HUES6 (cell line): ENCODE measurements at regions not wholly inside any gene's neighbourhood (a gene's known extent, or its start where the extent isn't known, plus 50 kb on each side); places are given as distances from the start of the nearest gene placed in this dataset.

Source experiments
- H3K27ac ChIP-seq: 2 replicates; pipeline ENCODE4 v1.7.0; 2013; ENCODE audit warnings: low read depth, mild to moderate bottlenecking, low read length, inconsistent platforms
- H3K27me3 ChIP-seq: 2 replicates; pipeline ENCODE4 v1.6.1; 2013; ENCODE audit warnings: low read length; ENCODE audit not compliant: control insufficient read depth, insufficient read depth
- H3K36me3 ChIP-seq: 2 replicates; pipeline ENCODE4 v1.6.1; 2013; ENCODE audit warnings: low read length; ENCODE audit not compliant: control insufficient read depth, insufficient read depth
- H3K4me1 ChIP-seq: 2 replicates; pipeline ENCODE4 v1.6.1; 2013; ENCODE audit warnings: low read length; ENCODE audit not compliant: control insufficient read depth, insufficient read depth
- H3K4me3 ChIP-seq: 2 replicates; pipeline ENCODE4 v1.5.1; 2013; ENCODE audit warnings: low read depth, low read length
- H3K9ac ChIP-seq: one replicate; pipeline ENCODE4 v1.6.1; 2013; ENCODE audit warnings: mild to moderate bottlenecking, low read length
- H3K9me3 ChIP-seq: 2 replicates; pipeline ENCODE4 v1.6.1; 2013; ENCODE audit warnings: low read depth, low read length; ENCODE audit not compliant: control insufficient read depth, insufficient read depth

DNA sequence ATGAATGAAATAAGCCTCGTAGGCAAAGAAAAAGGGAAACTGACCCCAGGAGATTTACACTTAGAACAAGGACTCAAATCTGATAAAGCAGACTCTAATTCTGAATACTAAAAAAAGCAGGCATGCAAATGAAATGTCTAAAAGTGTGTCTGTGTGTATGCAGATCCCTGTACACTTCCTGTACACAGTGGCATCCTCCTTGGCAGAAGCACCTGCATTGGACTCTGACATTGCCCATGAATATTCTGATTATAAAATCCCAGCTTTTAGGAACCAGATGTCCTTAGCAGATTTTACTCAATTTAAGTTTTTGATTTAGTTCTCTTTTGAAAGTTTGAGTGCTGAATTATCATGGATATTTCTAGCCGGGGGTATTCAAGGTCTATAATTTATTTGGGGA, 306.0 kb upstream of the CDH8 start:
- Histone ChIP-seq H3K27ac (no peak overlapping the region), H3K36me3 (no peaks in the 10 kb centered on the region), H3K4me3 (no peak overlapping the region), H3K9ac (no peak overlapping the region), H3K27me3 (no peaks in the 10 kb centered on the region), H3K9me3 (no peaks in the 10 kb centered on the region), H3K4me1 (no peaks in the 10 kb centered on the region)

DNA sequence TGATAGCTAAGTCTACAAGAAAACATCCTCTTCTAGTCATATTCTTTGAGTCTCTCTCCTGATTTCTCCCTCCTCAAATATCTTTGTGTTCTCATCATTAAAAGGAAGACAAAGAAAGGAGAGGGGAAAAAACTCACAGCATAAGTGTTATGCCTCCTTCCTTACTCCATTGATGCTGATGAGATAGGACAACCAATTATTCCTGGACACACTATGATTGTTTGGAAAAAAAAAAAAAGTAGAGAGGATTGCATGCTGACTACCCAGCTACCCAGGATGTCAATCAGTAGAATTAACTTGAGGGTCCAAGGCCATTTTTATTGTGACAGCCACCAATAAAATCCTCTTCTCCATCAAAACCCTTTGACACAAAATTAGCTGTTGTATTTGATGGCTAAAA, 299.1 kb upstream of the CDH8 start:
- Histone ChIP-seq H3K4me1 (no peaks in the 10 kb centered on the region), H3K27me3 (no peaks in the 10 kb centered on the region), H3K27ac (no peak overlapping the region), H3K36me3 (no peaks in the 10 kb centered on the region), H3K9me3 (no peaks in the 10 kb centered on the region), H3K4me3 (no peak overlapping the region), H3K9ac (no peak overlapping the region)

GRCh38 chr16:62321606-62322005, 285.4 kb upstream of the CDH8 start:
- Histone ChIP-seq H3K4me1 (no peaks in the 10 kb centered on the region), H3K27ac (no peak overlapping the region), H3K9me3 (no peaks in the 10 kb centered on the region), H3K36me3 (no peaks in the 10 kb centered on the region), H3K4me3 (no peak overlapping the region), H3K9ac (no peak overlapping the region), H3K27me3 (no peaks in the 10 kb centered on the region)

- peaks cover 3% of the 10 kb centered on the region; the same call in 1 of the 2 replicates for H3K9me3 ChIP-seq
- no peak overlapping the region for H3K4me3 ChIP-seq
- no peaks in the 10 kb centered on the region for H3K36me3 ChIP-seq
Measured at GRCh38 chr16:62298600-62298999, 262.4 kb upstream of the CDH8 start.

GRCh38 chr16:62294213-62294972, 258.2 kb upstream of the CDH8 start:
- Histone ChIP-seq H3K9ac (no peak overlapping the region), H3K9me3 (no peaks in the 10 kb centered on the region), H3K27ac (no peak overlapping the region), H3K36me3 (no peaks in the 10 kb centered on the region), H3K4me3 (no peak overlapping the region), H3K27me3 (no peaks in the 10 kb centered on the region), H3K4me1 (no peaks in the 10 kb centered on the region)

More at GRCh38 chr16:62298600-62298999, 262.4 kb upstream of the CDH8 start:
- Histone ChIP-seq H3K27ac (no peak overlapping the region), H3K9ac (no peak overlapping the region), H3K4me1 (no peaks in the 10 kb centered on the region), H3K27me3 (no peaks in the 10 kb centered on the region)

- no peaks in the 10 kb centered on the region for H3K27me3 ChIP-seq
- H3K4me1 ChIP-seq, result no peaks in the 10 kb centered on the region
- no peak overlapping the region for H3K27ac ChIP-seq
- no peak overlapping the region for H3K9ac ChIP-seq
- no peaks in the 10 kb centered on the region for H3K36me3 ChIP-seq
- no peaks in the 10 kb centered on the region for H3K9me3 ChIP-seq
- H3K4me3 ChIP-seq, result no peak overlapping the region
Measured at GRCh38 chr16:62288990-62289629, 252.9 kb upstream of the CDH8 start.

GRCh38 chr16:62280506-62280905, 244.3 kb upstream of the CDH8 start:
- no peak overlapping the region for H3K9ac ChIP-seq

DNA sequence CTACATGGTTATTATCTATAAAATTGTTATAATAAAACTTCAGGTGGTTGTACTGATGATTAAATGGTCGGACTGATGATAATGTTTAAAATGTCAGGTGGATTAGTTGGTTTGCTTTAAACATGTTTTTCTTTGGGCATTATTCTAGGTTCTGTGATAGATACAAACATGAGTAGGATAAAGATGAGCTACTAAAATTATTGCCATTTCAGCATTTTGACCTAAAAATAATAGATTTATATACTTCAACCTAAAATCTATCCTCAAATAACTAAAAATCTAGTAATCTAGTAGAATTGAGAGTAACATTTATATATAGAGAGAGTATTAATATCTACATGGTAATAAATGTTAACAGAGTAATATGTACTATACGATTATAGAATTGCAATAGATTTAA, 241.7 kb upstream of the CDH8 start:
- no peak overlapping the region for H3K27ac ChIP-seq
- no peak overlapping the region for H3K9ac ChIP-seq
- H3K36me3 ChIP-seq, result no peaks in the 10 kb centered on the region
- H3K9me3 ChIP-seq, result no peaks in the 10 kb centered on the region
- no peak overlapping the region for H3K4me3 ChIP-seq
- no peaks in the 10 kb centered on the region for H3K27me3 ChIP-seq
- H3K4me1 ChIP-seq, result peaks cover 3% of the 10 kb centered on the region; the same call in 1 of the 2 replicates

More at GRCh38 chr16:62280506-62280905, 244.3 kb upstream of the CDH8 start:
- Histone ChIP-seq H3K9me3 (no peaks in the 10 kb centered on the region), H3K4me1 (peaks cover 3% of the 10 kb centered on the region; the same call in 1 of the 2 replicates), H3K4me3 (no peak overlapping the region), H3K36me3 (no peaks in the 10 kb centered on the region), H3K27ac (no peak overlapping the region), H3K27me3 (no peaks in the 10 kb centered on the region)

- Histone ChIP-seq H3K27me3 (no peaks in the 10 kb centered on the region), H3K36me3 (no peaks in the 10 kb centered on the region), H3K4me3 (no peak overlapping the region), H3K9me3 (no peaks in the 10 kb centered on the region), H3K27ac (no peak overlapping the region), H3K4me1 (peaks cover 9% of the 10 kb centered on the region; the same call in 1 of the 2 replicates), H3K9ac (no peak overlapping the region)
Measured at GRCh38 chr16:62276637-62277036, 240.4 kb upstream of the CDH8 start.

- Histone ChIP-seq H3K9ac (no peak overlapping the region), H3K27me3 (no peaks in the 10 kb centered on the region)
Measured at GRCh38 chr16:62272035-62272434, 235.8 kb upstream of the CDH8 start.

GRCh38 chr16:62261760-62262159, 225.5 kb upstream of the CDH8 start:
- H3K4me3 ChIP-seq, result no peak overlapping the region

More at GRCh38 chr16:62272035-62272434, 235.8 kb upstream of the CDH8 start:
- Histone ChIP-seq H3K27ac (no peak overlapping the region), H3K36me3 (no peaks in the 10 kb centered on the region), H3K9me3 (no peaks in the 10 kb centered on the region), H3K4me3 (no peak overlapping the region), H3K4me1 (peaks cover 8% of the 10 kb centered on the region; the same call in 1 of the 2 replicates)

More at GRCh38 chr16:62261760-62262159, 225.5 kb upstream of the CDH8 start:
- Histone ChIP-seq H3K9me3 (peaks cover 4% of the 10 kb centered on the region; the same call in 1 of the 2 replicates), H3K9ac (no peak overlapping the region), H3K36me3 (no peaks in the 10 kb centered on the region), H3K27ac (no peak overlapping the region), H3K4me1 (no peaks in the 10 kb centered on the region), H3K27me3 (no peaks in the 10 kb centered on the region)
